HG03571 (cell line): ENCODE measurements at regions not wholly inside any gene's neighbourhood (a gene's known extent, or its start where the extent isn't known, plus 50 kb on each side); places are given as distances from the start of the nearest gene placed in this dataset.

ENCODE experiments used
- ATAC-seq: cut with Tn5 transposase; IDR thresholded peaks from one replicate; pipeline ENCODE4 v1.9.1; 2021; ENCODE audit not compliant: unreplicated experiment

DNA sequence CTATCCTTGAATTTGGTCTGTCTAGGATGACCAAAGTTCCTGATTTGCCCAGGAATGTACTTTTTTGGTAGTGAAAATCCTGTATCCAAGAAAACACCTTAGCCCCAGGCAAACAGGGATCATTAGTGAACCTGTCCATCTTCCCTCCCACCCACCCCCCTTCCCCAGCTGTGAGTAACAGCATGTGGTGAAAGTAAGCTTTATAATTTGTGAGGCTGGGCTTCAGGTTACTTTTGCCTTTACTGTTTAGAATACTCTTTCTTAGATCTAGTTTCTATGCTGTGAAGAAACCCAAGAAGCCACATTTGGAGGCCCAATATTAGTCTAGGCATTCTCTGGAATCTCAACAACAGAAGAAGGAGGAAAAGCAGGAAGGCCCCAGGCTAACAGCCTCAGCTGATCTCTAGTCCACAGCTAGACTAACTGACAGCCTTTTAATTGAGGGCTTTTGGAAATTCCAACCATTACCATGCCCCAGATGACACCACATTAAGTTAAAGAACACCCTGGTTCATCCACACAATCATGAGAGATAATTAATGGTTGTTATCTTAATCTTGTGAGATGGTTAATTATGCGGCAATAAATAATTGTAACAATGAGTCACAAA is 703.0 kb upstream of the NUDT12 start:
- ATAC-seq = no peak

GRCh38 chr5:104247260-104247659 is 684.7 kb upstream of the NUDT12 start:
- ATAC-seq = no peak

DNA sequence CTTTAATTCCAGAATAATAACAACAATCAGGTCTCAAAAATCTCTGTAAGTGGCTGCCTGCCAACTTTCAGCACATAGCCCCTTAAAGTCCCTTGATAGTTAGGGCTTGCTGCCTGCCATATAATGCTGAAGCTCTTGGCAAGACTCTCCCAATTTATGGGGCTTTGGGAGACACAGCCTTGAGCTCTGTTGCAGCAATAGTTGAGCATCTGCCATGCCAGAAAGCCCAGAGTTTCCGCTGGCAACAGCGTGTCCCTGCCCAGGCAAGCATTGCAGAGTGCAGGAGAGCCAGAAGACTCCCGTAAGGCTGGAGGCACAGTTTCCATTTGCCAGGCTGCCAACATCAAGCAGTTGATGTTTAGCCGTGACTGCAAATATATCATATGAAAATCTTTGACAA is 678.5 kb upstream of the NUDT12 start:
- no peak for ATAC-seq

- no peak for ATAC-seq
These were observed 675.0 kb upstream of the NUDT12 start for GRCh38 chr5:104237586-104237985.

DNA sequence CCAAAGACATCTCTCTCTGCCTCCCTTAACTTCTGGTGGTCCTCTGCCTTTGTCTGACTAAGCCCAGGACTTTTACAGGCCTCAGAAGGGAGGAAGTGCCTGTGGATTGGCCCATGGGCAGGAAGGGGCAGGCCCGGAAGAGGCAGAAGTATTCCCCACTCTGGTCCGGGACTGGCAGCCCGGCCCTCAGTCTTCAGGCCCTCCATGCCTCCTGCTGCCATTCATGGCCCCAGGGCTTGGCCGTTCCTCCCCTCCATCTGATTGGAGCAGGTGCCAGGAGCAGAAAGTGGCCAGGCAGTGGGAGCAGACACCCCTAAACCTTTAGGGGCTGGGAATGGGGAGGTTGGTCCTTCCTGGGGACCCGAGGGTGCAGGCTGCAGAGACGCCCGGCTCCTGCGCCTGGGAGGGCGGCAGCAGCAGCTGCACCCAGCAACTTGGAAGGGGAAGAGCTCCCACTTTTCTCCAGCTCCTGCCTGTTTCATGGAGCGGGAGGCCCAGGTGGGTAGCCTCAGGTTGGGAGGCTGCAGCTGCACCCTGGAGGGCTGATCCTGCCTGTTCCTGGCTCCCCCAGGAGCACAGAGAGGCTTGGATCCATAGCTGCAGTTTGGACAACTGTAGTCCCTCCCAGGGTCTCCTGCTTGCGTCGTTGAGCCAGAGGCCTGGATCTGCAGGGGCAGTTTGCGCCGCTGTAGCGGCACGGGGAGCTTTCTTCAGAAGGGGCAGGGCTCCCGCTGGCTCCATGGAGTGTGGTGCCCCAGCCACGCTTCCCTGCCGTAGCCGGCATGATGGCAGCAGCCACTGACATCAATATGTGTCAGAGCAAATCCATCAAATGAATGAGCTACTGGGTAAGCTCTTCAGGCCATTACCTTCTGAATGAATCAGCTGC is 661.5 kb upstream of the NUDT12 start:
- no peak for ATAC-seq

GRCh38 chr5:104218200-104218599 is 655.6 kb upstream of the NUDT12 start:
- no peak for ATAC-seq

- ATAC-seq = no peak
These were observed 650.6 kb upstream of the NUDT12 start for GRCh38 chr5:104213216-104213615.

DNA sequence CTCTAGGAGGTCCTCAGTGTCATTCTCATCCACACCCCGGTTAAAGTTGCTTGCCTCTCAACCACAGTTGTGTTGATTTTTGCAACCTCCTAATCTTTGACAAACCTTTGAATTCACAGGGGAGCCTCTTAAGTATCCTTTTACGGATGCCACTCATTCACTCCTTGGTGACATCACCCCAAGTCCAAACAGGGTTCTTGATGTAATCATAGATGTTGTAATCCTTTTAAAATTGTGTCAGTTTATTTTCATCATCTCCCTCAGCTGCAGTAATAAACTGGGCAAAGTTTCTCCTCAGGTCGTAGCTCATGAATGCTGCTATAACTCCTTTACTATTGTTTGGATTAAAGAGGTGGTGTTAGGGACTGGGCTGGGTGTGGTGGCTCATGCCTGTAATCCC is 637.2 kb upstream of the NUDT12 start:
- no peak for ATAC-seq

DNA sequence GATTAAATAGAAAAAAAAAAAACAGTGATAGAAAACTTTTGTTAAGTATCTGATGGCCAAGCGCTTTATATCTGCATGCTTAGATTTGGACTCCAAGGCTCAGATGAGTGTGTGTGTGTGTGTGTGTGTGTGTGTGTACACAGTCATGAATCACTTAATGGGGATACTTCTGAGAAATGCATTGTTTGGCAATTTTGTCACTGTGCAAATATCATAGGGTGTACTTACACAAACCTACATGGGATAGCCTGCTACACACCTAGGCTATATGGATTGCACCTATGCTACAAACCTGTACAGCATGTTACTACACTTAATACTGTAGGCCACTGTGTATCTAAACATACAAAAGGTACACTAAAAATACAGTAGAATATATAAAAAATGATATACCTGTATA is 635.6 kb upstream of the NUDT12 start:
- no peak for ATAC-seq

GRCh38 chr5:104189909-104190308 is 627.3 kb upstream of the NUDT12 start:
- no peak for ATAC-seq

DNA sequence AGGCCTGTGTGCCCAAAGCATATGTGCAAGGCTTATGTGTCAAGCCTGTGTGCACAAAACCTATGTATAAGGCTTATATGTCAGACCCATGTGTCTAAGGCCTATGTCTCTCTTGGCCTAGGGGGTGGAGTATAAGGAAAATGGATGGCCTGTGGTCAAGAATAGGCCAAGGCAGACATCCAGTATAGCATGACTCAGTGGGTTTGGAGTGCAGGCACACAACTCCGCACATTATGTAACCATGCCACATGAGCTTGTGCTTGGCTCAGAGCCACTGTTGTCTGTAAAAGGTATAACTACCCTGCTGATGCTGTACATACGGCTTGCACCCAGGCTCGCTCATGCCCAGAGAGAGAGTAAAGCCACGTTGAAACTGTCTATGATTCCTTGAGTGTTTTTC is 626.4 kb upstream of the NUDT12 start:
- ATAC-seq = no peak

- ATAC-seq = no peak
These were observed 625.1 kb upstream of the NUDT12 start for GRCh38 chr5:104187656-104188055.

DNA sequence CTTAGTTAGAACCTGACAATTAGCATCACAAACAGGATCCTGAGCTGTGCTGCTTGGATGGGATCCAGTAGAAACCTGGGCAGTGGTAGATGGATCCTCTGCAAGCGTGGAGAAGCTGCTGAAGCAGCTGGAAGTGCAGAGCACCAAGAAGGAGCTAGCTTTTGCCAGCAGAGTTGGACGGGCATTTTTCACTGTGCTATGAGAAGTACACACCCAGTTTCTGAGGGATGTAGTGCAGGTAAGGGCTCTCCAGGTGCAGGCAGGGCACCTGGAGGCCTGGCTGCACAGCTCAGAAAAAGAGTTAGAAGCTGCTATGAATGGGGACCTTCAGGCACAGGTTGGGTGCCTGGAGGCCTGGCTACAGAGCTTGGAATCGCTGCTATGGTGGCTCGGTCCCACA is 623.9 kb upstream of the NUDT12 start:
- ATAC-seq = no peak

DNA sequence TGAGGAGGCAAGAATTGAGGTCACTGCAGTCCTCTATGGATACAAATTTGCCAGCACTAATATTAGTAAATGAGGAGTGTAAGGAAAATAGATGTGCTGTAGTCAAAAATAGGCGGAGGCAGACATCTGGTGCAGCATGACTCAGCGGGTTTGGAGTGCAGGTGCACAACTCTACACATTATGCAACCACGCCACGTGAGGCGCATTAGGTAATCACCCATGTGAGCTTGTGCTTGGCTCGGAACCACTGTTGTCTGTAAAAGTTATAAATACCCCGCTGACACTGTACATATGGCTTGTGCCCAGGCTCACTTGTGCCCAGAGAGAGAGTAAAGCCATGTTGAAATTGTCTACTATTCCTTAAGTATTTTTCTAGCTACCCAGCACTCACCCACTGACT is 623.5 kb upstream of the NUDT12 start:
- ATAC-seq = no peak

DNA sequence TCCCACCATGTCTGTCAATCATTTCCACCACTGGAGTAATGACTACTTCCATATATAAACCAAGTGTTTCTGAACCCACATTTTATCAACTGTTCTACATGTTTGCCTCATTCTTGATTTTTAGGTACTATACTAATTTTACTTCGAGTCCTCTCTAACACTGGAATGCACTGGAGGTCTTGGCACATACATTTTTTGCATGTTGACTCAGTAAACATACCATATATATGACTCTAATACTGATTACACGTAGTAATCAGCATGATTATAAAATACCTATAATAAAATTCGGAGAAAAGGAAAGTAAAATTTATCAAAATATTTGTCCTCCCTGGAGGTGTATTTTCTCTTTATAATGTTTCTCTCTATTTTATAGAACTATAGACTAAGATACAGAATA is 621.7 kb upstream of the NUDT12 start:
- no peak for ATAC-seq

DNA sequence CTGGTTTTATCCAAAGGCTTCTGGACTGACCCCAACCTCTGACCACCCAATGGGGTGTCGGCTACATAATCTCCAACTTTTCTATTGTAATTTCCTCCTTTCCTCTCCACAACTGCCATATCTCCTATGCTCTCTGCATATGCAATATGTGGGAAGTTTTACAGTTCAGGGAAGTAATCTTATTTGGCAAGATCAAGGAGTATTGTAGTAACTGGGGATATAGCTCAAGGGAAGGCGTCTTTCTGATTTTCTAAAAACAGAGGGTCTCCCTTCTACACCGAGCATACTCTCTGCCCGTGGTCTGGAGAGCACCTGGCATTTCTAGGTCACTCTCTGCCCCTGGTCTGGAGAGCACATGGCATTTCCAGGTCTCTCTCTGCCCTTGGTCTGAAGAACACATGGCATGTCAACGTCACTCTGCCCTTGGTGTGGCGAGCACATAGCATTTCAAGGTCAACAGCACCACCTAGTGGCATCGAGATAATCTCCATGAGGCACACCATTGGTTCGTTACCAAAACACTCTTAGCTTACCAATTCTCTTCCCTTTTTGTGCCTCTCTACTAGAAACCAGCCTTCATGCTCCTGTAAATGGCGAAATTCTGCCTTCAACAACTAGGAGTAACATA is 616.4 kb upstream of the NUDT12 start:
- ATAC-seq = no peak

DNA sequence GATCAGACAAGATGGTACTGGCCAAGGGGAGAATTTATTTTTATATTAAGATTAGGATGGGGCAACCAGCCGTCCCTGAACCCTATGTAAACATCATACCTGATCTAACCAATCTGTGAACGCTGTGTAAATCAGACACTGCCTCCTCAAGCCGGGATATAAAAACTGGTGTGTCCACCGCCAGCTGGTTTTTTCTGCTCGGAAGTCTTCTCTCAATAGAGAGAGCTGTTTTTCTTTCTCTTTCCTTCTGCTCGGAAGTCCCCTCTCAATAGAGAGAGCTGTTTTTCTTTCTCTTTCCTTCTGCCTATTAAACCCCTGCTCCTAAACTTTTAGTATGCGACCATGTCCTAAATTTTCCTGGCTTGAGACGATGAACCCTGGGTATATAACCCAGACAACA is 615.5 kb upstream of the NUDT12 start:
- no peak for ATAC-seq

- no peak for ATAC-seq
These were observed 615.1 kb upstream of the NUDT12 start for GRCh38 chr5:104177651-104178050.

DNA sequence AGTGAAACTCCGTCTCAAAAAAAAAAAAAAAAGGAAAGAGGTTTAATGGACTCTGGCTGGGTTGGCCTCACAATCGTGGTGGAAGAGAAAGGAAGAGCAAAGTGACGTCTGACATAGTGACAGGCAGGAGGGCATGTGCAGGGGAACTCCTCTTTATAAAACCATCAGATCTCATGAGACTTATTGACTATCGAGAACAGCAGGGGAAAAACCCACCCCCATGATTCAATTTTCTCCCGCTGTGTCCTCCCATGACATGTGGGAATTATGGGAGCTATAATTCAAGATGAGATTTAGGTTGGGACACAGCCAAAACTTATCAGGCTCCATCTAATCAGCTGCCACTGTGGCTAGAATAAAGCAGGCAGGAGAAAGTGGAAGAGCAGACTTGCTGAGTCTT is 610.4 kb upstream of the NUDT12 start:
- no peak for ATAC-seq

DNA sequence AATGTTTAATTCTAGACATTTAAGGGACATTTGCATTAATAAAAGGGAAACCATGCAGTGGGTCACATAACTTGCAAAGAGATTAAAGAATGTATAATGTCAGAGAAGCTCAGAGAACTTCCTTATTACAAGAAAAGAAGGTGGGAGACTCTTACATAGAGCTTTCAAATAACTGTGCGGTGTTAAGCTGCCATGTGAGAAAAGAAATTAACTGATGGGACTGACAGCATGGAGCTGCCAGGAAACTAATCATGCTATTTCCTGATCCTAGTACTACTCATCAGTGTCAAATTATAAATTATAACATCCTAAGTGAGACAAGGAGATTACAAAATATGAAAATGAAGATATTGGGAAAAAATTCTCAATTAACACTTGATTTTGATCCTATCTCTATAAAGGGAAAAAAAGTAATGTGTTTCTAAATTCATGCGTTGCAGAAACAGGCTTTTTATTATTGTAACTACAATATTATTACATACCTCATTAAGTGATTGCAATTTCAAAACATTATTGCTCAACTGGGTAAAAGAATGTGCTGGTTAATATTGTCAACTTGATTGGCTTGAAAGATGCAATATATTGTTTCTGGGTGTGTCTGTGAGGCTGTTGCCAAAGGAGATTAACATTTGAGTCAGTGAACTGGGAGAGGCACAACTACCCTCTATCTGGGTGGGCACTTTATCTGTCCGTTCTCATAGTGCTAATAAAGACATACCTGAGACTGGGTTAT is 609.5 kb upstream of the NUDT12 start:
- ATAC-seq = no peak

DNA sequence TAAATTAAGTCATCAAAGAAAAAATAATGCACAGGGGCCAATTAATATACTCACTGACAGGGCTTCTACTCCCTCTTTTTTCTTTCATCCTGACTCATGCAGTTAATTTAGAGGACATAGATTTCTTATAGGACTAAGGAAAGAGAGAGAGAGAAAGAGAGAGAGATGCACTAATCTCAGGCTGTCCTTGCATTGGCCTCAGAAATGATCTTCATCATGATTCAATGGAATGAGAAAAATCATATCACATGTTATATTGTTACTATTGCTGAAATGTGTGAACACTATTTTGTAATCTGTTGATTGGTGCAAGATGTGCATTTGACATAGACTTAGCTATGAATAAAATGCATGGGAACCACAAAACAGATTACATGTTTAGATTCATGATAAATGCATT is 608.3 kb upstream of the NUDT12 start:
- ATAC-seq = no peak

- no peak for ATAC-seq
These were observed 584.1 kb upstream of the NUDT12 start for GRCh38 chr5:104146652-104147051.
